ENCODE measurements at regions not wholly inside any gene's neighbourhood (a gene's known extent, or its start where the extent isn't known, plus 50 kb on each side); places are given as distances from the start of the nearest gene placed in this dataset.
"Not testable (repeated sequence)": the region's sequence is repeated elsewhere in the genome, so short reads cannot be mapped to it uniquely, and the experiment has no call there.

- DNase-seq, result no peak
Observed at GRCh38 chr9:85142496-85142911, 473.0 kb downstream of the NTRK2 start.

GRCh38 chr9:85137696-85138095 is 468.2 kb downstream of the NTRK2 start:
- no peak for DNase-seq

- no peak for DNase-seq
Observed at GRCh38 chr9:85136987-85137386, 467.5 kb downstream of the NTRK2 start.

- DNase-seq, result no peak
Observed at GRCh38 chr9:85136507-85136906, 467.0 kb downstream of the NTRK2 start.

- no peak for DNase-seq
Observed at GRCh38 chr9:85130764-85131163, 461.2 kb downstream of the NTRK2 start.

- no peak for DNase-seq
Observed at GRCh38 chr9:85130260-85130659, 460.7 kb downstream of the NTRK2 start.

- DNase-seq, result no peak
Observed at GRCh38 chr9:85129514-85129913, 460.0 kb downstream of the NTRK2 start.

- DNase-seq, result no peak
Observed at GRCh38 chr9:85118990-85119755, 449.6 kb downstream of the NTRK2 start.

GRCh38 chr9:85117831-85118230 is 448.3 kb downstream of the NTRK2 start:
- DNase-seq, result no peak

- DNase-seq, result no peak
Observed at GRCh38 chr9:85115473-85115872, 445.9 kb downstream of the NTRK2 start.

GRCh38 chr9:85114799-85115198 is 445.3 kb downstream of the NTRK2 start:
- no peak for DNase-seq

GRCh38 chr9:85112933-85113418 is 443.4 kb downstream of the NTRK2 start:
- DNase-seq, result no peak

GRCh38 chr9:85112391-85112790 is 442.9 kb downstream of the NTRK2 start:
- DNase-seq, result no peak

GRCh38 chr9:85108746-85109145 is 439.2 kb downstream of the NTRK2 start:
- no peak for DNase-seq

GRCh38 chr9:85108229-85108628 is 438.7 kb downstream of the NTRK2 start:
- no peak for DNase-seq

GRCh38 chr9:85089188-85089969 is 419.9 kb downstream of the NTRK2 start:
- no peak for DNase-seq

GRCh38 chr9:85081963-85082362 is 412.4 kb downstream of the NTRK2 start:
- DNase-seq, result no peak

GRCh38 chr9:85079349-85079748 is 409.8 kb downstream of the NTRK2 start:
- no peak for DNase-seq

- no peak for DNase-seq
Observed at GRCh38 chr9:85077944-85078343, 408.4 kb downstream of the NTRK2 start.

GRCh38 chr9:85077146-85077545 is 407.6 kb downstream of the NTRK2 start:
- not testable (repeated sequence) for DNase-seq
